CD4-positive, alpha-beta T cell (primary cell): ENCODE measurements at regions not wholly inside any gene's neighbourhood (a gene's known extent, or its start where the extent isn't known, plus 50 kb on each side); places are given as distances from the start of the nearest gene placed in this dataset.

ENCODE experiments used
- ATAC-seq: fragments of 200-7000 bp; cut with Tn5 transposase; one replicate; pipeline ENCODE4 v1.10.0; 2022; ENCODE audit warnings: mild to moderate bottlenecking; ENCODE audit not compliant: poor library complexity
- CTCF ChIA-PET: fragments of 350-600 bp; sonication (Branson Sonifier 250); formaldehyde crosslinking; loops from one replicate; lab custom pipeline; 2021; ENCODE audit warnings: antibody characterized with exemption, inconsistent platforms; lab: Charles Lee
- POLR2A ChIA-PET: fragments of 350-600 bp; sonication (Branson Sonifier 250); formaldehyde crosslinking; loops from one replicate; lab custom pipeline; 2021; ENCODE audit warnings: antibody characterized with exemption, inconsistent platforms; lab: Charles Lee
- DNase-seq, 14 experiments: peaks; one replicate each; pipeline ENCODE4 v3.0.0-alpha.2; 2013 to 2020; ENCODE audit warnings: mixed read lengths in 2 of 14
- H3K27ac ChIP-seq, 2 donors: one replicate each; pipeline versions ENCODE4 v1.5.1 to v1.7.0; 2013; ENCODE audit warnings: low read length in 2 of 2, low read depth in 1 of 2, mild to moderate bottlenecking in 1 of 2
- H3K27me3 ChIP-seq, 2 experiments: 1 replicate in 1 of 2; 2 replicates in 1 of 2; pipeline versions ENCODE4 v1.6.1 to v1.7.0; 2013; ENCODE audit warnings: low read length in 2 of 2, control low read depth in 1 of 2, mild to moderate bottlenecking in 1 of 2, moderate library complexity in 1 of 2; ENCODE audit not compliant: insufficient read depth in 2 of 2, control insufficient read depth in 1 of 2
- H3K36me3 ChIP-seq: one replicate; pipeline ENCODE4 v1.6.1; 2013; ENCODE audit warnings: low read length, control low read depth; ENCODE audit not compliant: insufficient read depth
- H3K4me1 ChIP-seq: one replicate; pipeline ENCODE4 v1.6.1; 2013; ENCODE audit warnings: low read length, control low read depth; ENCODE audit not compliant: insufficient read depth
- H3K4me3 ChIP-seq: one replicate; pipeline ENCODE4 v1.5.1; 2013; ENCODE audit warnings: mild to moderate bottlenecking, low read length, moderate library complexity
- H3K9me3 ChIP-seq, 2 experiments: 1 replicate in 1 of 2; 2 replicates in 1 of 2; pipeline versions ENCODE4 v1.6.1 to v1.7.0; 2013; ENCODE audit warnings: low read length in 2 of 2, mild to moderate bottlenecking in 2 of 2, control low read depth in 1 of 2, moderate library complexity in 1 of 2; ENCODE audit not compliant: control insufficient read depth in 1 of 2, insufficient read depth in 1 of 2
- H3K27ac Mint-ChIP-seq: one replicate; pipeline ENCODE4 v1.8.0; 2020; ENCODE audit warnings: mixed read lengths
- H3K27me3 Mint-ChIP-seq: one replicate; pipeline ENCODE4 v1.8.0; 2021; ENCODE audit warnings: mixed read lengths
- H3K36me3 Mint-ChIP-seq: one replicate; pipeline ENCODE4 v1.8.0; 2021; ENCODE audit warnings: low read depth, mixed read lengths
- H3K4me1 Mint-ChIP-seq: one replicate; pipeline ENCODE4 v1.8.0; 2021; ENCODE audit warnings: low read depth, mixed read lengths
- H3K4me3 Mint-ChIP-seq: one replicate; pipeline ENCODE4 v1.8.0; 2020; ENCODE audit warnings: mild to moderate bottlenecking, mixed read lengths
- H3K9me3 Mint-ChIP-seq: one replicate; pipeline ENCODE4 v1.8.0; 2020; ENCODE audit warnings: mixed read lengths
- CTCF ChIP-seq: fragments of 200-600 bp; IDR thresholded peaks from one replicate; pipeline ENCODE4 v1.8.0; 2022; ENCODE audit warnings: antibody characterized with exemption, mild to moderate bottlenecking
- intact Hi-C, 2 experiments: fragments of 100-400 bp; cut with DNase I in 1 of 2; cut with micrococcal nuclease in 1 of 2; formaldehyde crosslinking; loops; one replicate each; pipeline versions ENCODE4 v1.15.1 to v1.9.0; 2023 to 2025; cut with DNase I, micrococcal nuclease

- H3K27ac Mint-ChIP-seq, result no peak overlapping the region
- TF ChIP-seq CTCF, result no peak
- CTCF ChIA-PET, result no interaction called here
Observed at GRCh38 chr7:136492366-136492765, 376.1 kb upstream of the CHRM2 start.

GRCh38 chr7:136489808-136490207 lies 378.6 kb upstream of the CHRM2 start:
- intact Hi-C loops, result no loop called here
- H3K4me1 ChIP-seq, result no peaks in the 10 kb centered on the region
- CTCF ChIA-PET, result no interaction called here
- no peak overlapping the region for H3K27ac ChIP-seq
- H3K36me3 ChIP-seq, result no peaks in the 10 kb centered on the region
- H3K9me3 ChIP-seq, result no peaks in the 10 kb centered on the region
- ATAC-seq (no peak), DNase-seq (no peak)
- Mint-ChIP-seq H3K27ac (no peak overlapping the region), H3K9me3 (peaks cover 7% of the 10 kb centered on the region), H3K36me3 (no peaks in the 10 kb centered on the region), H3K4me1 (no peaks in the 10 kb centered on the region), H3K27me3 (no peaks in the 10 kb centered on the region), H3K4me3 (no peak overlapping the region)
- no peak overlapping the region for H3K4me3 ChIP-seq
- TF ChIP-seq CTCF, result no peak
- POLR2A ChIA-PET, result no interaction called here
- no peaks in the 10 kb centered on the region for H3K27me3 ChIP-seq

More at GRCh38 chr7:136492366-136492765, 376.1 kb upstream of the CHRM2 start:
- no peak for ATAC-seq
- H3K27me3 Mint-ChIP-seq, result no peaks in the 10 kb centered on the region
- peaks cover 7% of the 10 kb centered on the region for H3K9me3 Mint-ChIP-seq
- peaks cover 0 to 1% of the 10 kb centered on the region in 2 experiments for H3K9me3 ChIP-seq
- H3K27ac ChIP-seq, result no peak overlapping the region
- POLR2A ChIA-PET, result no interaction called here
- H3K36me3 ChIP-seq, result no peaks in the 10 kb centered on the region
- no peak overlapping the region for H3K4me3 Mint-ChIP-seq
- no peaks in the 10 kb centered on the region for H3K4me1 ChIP-seq
- no peaks in the 10 kb centered on the region for H3K4me1 Mint-ChIP-seq
- intact Hi-C loops, result no loop called here
- no peak overlapping the region for H3K4me3 ChIP-seq
- H3K27me3 ChIP-seq, result no peaks in the 10 kb centered on the region
- no peaks in the 10 kb centered on the region for H3K36me3 Mint-ChIP-seq
- DNase-seq, result no peak

- no peaks in the 10 kb centered on the region for H3K36me3 ChIP-seq
- Mint-ChIP-seq H3K36me3 (no peaks in the 10 kb centered on the region), H3K4me3 (no peak overlapping the region), H3K4me1 (no peaks in the 10 kb centered on the region), H3K9me3 (peaks cover 10% of the 10 kb centered on the region), H3K27me3 (no peaks in the 10 kb centered on the region), H3K27ac (no peak overlapping the region)
- no peaks in the 10 kb centered on the region for H3K4me1 ChIP-seq
- H3K4me3 ChIP-seq, result no peak overlapping the region
- ChIA-PET POLR2A (no interaction called here), CTCF (no interaction called here)
- peaks cover 0 to 6% of the 10 kb centered on the region in 2 experiments for H3K9me3 ChIP-seq
- DNase-seq, result no peak
- no peak overlapping the region for H3K27ac ChIP-seq
- H3K27me3 ChIP-seq, result no peaks in the 10 kb centered on the region
- intact Hi-C loops, result no loop called here
- no peak for TF ChIP-seq CTCF
- ATAC-seq, result no peak
Observed at GRCh38 chr7:136480901-136481300, 387.6 kb upstream of the CHRM2 start.
